ENCODE measurements at regions not wholly inside any gene's neighbourhood (a gene's known extent, or its start where the extent isn't known, plus 50 kb on each side); places are given as distances from the start of the nearest gene placed in this dataset.

DNA sequence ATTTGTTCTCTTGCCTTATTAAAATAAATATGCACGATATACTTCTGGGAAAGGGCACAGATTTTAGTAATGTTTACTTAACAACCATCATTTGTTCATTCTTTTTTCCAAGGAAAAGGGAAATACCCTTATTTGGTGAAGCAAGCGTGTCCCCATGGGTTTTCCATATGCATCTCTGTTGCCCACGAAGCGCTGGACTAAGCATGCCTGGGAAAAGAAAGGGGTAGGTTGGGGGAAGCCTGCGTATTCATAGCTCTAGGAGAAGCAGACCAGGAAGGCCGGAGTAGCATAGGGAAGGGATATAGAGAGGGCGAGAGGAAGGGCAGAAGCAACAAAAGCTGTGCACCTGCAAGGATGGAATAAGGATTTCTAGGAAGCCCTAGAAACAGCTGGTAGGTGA lies 61.8 kb upstream of the ACO1 start:
- TF ChIP-seq, protein P1, sequence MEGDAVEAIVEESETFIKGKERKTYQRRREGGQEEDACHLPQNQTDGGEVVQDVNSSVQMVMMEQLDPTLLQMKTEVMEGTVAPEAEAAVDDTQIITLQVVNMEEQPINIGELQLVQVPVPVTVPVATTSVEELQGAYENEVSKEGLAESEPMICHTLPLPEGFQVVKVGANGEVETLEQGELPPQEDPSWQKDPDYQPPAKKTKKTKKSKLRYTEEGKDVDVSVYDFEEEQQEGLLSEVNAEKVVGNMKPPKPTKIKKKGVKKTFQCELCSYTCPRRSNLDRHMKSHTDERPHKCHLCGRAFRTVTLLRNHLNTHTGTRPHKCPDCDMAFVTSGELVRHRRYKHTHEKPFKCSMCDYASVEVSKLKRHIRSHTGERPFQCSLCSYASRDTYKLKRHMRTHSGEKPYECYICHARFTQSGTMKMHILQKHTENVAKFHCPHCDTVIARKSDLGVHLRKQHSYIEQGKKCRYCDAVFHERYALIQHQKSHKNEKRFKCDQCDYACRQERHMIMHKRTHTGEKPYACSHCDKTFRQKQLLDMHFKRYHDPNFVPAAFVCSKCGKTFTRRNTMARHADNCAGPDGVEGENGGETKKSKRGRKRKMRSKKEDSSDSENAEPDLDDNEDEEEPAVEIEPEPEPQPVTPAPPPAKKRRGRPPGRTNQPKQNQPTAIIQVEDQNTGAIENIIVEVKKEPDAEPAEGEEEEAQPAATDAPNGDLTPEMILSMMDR (optimal IDR thresholded peaks at IDR 0.05 in 1 of 3, IDR thresholded peaks at IDR 0.05 in 1 of 3, conservative IDR thresholded peaks at IDR 0.05 in 1 of 3; ENCODE audit: extremely low read depth in 1 of 3, insufficient read depth in 2 of 3, low read length in 3 of 3): no peak
- no peak for TF ChIP-seq EZH2 (IDR thresholded peaks at IDR 0.05; ENCODE audit: low read length)

Data from keratinocyte (primary cell).